KBM-7 (cell line): ENCODE measurements at regions not wholly inside any gene's neighbourhood (a gene's known extent, or its start where the extent isn't known, plus 50 kb on each side); places are given as distances from the start of the nearest gene placed in this dataset.

Experiments used
- DNase-seq: peaks from one replicate; pipeline ENCODE4 v3.0.0-alpha.2; 2015
- in situ Hi-C: fragments of 300-500 bp; cut with MboI; formaldehyde crosslinking; loops from 2 replicates; pipeline ENCODE4 v1.14.3; 2020; ENCODE audit warnings: low sequenced_read_pairs, low pct_unique_long_range_greater_than_20kb, mixed read lengths

- in situ Hi-C loops, result no loop called here
- DNase-seq, result no peak
Observed at GRCh38 chr11:112394304-112394703, 133.6 kb upstream of the PLET1 start.

GRCh38 chr11:112396076-112396475 lies 135.4 kb upstream of the PLET1 start:
- DNase-seq, result no peak
- in situ Hi-C loops, result no loop called here

- in situ Hi-C loops, result no loop called here
- no peak for DNase-seq
Observed at GRCh38 chr11:112398798-112399478, 138.3 kb upstream of the PLET1 start.

- DNase-seq, result no peak
- in situ Hi-C loops, result no loop called here
Observed at GRCh38 chr11:112400476-112401014, 139.9 kb upstream of the PLET1 start.

GRCh38 chr11:112401036-112401769 lies 140.5 kb upstream of the PLET1 start:
- no peak for DNase-seq
- in situ Hi-C loops, result no loop called here

- in situ Hi-C loops, result no loop called here
- DNase-seq, result no peak
Observed at GRCh38 chr11:112403432-112403831, 142.8 kb upstream of the PLET1 start.

GRCh38 chr11:112404112-112404511 lies 143.5 kb upstream of the PLET1 start:
- in situ Hi-C loops, result no loop called here
- no peak for DNase-seq

GRCh38 chr11:112408517-112408916 lies 147.9 kb upstream of the PLET1 start:
- in situ Hi-C loops, result no loop called here
- DNase-seq, result no peak

- DNase-seq, result peak; percentile 1
- in situ Hi-C loops, result no loop called here
Observed at GRCh38 chr11:112410325-112410724, 149.7 kb upstream of the PLET1 start.

- in situ Hi-C loops, result no loop called here
- DNase-seq, result no peak
Observed at GRCh38 chr11:112412383-112412782, 151.7 kb upstream of the PLET1 start.

- in situ Hi-C loops, result no loop called here
Observed at GRCh38 chr11:112417339-112417738, 156.7 kb upstream of the PLET1 start.

GRCh38 chr11:112418438-112418837 lies 157.8 kb upstream of the PLET1 start:
- DNase-seq, result no peak
- in situ Hi-C loops, result no loop called here

More at GRCh38 chr11:112417339-112417738, 156.7 kb upstream of the PLET1 start:
- DNase-seq, result no peak

GRCh38 chr11:112421879-112422278 lies 161.2 kb upstream of the PLET1 start:
- DNase-seq, result no peak
- in situ Hi-C loops, result no loop called here

- in situ Hi-C loops, result no loop called here
- DNase-seq, result no peak
Observed at GRCh38 chr11:112425121-112425520, 164.5 kb upstream of the PLET1 start.

GRCh38 chr11:112437096-112437495 lies 176.4 kb upstream of the PLET1 start:
- no peak for DNase-seq
- in situ Hi-C loops, result no loop called here

- in situ Hi-C loops, result no loop called here
- no peak for DNase-seq
Observed at GRCh38 chr11:112439614-112440013, 179.0 kb upstream of the PLET1 start.

GRCh38 chr11:112440518-112440917 lies 179.9 kb upstream of the PLET1 start:
- in situ Hi-C loops, result no loop called here
- DNase-seq, result no peak

- in situ Hi-C loops, result no loop called here
Observed at GRCh38 chr11:112448168-112448567, 187.5 kb upstream of the PLET1 start.

GRCh38 chr11:112448806-112449205 lies 188.1 kb upstream of the PLET1 start:
- no peak for DNase-seq
- in situ Hi-C loops, result no loop called here

More at GRCh38 chr11:112448168-112448567, 187.5 kb upstream of the PLET1 start:
- no peak for DNase-seq

GRCh38 chr11:112451250-112451649 lies 190.6 kb upstream of the PLET1 start:
- in situ Hi-C loops, result no loop called here
- DNase-seq, result no peak
